OCI-LY7 (cell line): ENCODE measurements at regions not wholly inside any gene's neighbourhood (a gene's known extent, or its start where the extent isn't known, plus 50 kb on each side); places are given as distances from the start of the nearest gene placed in this dataset.

Experiments
- EZH2phosphoT487 ChIP-seq: fragments of 200-600 bp; sonication (generic); IDR thresholded peaks from 2 replicates; pipeline ENCODE4 v1.6.1; 2018; ENCODE audit warnings: low read depth, borderline replicate concordance, mild to moderate bottlenecking, mixed run types, antibody characterized with exemption, low read length, moderate library complexity, mixed read lengths
- TF ChIP-seq, protein P1 (sequence below): fragments of 200-600 bp; sonication (generic); conservative IDR thresholded peaks from 2 replicates; pipeline ENCODE4 v1.5.1; 2014; ENCODE audit warnings: mild to moderate bottlenecking, antibody characterized with exemption, low read length, moderate library complexity, mixed read lengths

GRCh38 chr6:85172705-85173104 lies 277.2 kb upstream of the NT5E start:
- TF ChIP-seq, protein P1, sequence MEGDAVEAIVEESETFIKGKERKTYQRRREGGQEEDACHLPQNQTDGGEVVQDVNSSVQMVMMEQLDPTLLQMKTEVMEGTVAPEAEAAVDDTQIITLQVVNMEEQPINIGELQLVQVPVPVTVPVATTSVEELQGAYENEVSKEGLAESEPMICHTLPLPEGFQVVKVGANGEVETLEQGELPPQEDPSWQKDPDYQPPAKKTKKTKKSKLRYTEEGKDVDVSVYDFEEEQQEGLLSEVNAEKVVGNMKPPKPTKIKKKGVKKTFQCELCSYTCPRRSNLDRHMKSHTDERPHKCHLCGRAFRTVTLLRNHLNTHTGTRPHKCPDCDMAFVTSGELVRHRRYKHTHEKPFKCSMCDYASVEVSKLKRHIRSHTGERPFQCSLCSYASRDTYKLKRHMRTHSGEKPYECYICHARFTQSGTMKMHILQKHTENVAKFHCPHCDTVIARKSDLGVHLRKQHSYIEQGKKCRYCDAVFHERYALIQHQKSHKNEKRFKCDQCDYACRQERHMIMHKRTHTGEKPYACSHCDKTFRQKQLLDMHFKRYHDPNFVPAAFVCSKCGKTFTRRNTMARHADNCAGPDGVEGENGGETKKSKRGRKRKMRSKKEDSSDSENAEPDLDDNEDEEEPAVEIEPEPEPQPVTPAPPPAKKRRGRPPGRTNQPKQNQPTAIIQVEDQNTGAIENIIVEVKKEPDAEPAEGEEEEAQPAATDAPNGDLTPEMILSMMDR = no peak
- no peak for TF ChIP-seq EZH2phosphoT487
